Stimulated activated naive CD8-positive, alpha-beta T cell treated with anti-CD3 and anti-CD28 coated beads, Interleukin-15, amount 100 ng/mL, for 72 hours (primary cell): ENCODE measurements at regions not wholly inside any gene's neighbourhood (a gene's known extent, or its start where the extent isn't known, plus 50 kb on each side); places are given as distances from the start of the nearest gene placed in this dataset.
"Not testable (repeated sequence)": the region's sequence is repeated elsewhere in the genome, so short reads cannot be mapped to it uniquely, and the experiment has no call there.

ENCODE experiments used
- ATAC-seq: fragments of 150-1000 bp; cut with Tn5 transposase; 2 replicates; pipeline ENCODE4 v1.10.0; 2021; ENCODE audit warnings: mild to moderate bottlenecking, moderate library complexity
- DNase-seq, 2 donors: peaks; one replicate each; pipeline ENCODE4 v3.0.0; 2021 to 2022
- H3K27ac Mint-ChIP-seq, 2 donors: one replicate each; pipeline ENCODE4 v1.8.0; 2022; ENCODE audit warnings: mild to moderate bottlenecking in 2 of 2, mixed read lengths in 2 of 2, moderate library complexity in 2 of 2
- H3K27me3 Mint-ChIP-seq: one replicate; pipeline ENCODE4 v1.8.0; 2022; ENCODE audit warnings: mixed read lengths
- H3K4me1 Mint-ChIP-seq: one replicate; pipeline ENCODE4 v1.8.0; 2022; ENCODE audit warnings: mild to moderate bottlenecking, mixed read lengths
- H3K4me3 Mint-ChIP-seq, 2 donors: one replicate each; pipeline ENCODE4 v1.8.0; 2022; ENCODE audit warnings: mild to moderate bottlenecking in 2 of 2, mixed read lengths in 2 of 2, moderate library complexity in 1 of 2
- H3K9me3 Mint-ChIP-seq, 2 donors: one replicate each; pipeline ENCODE4 v1.8.0; 2022; ENCODE audit warnings: mixed read lengths in 2 of 2

DNA sequence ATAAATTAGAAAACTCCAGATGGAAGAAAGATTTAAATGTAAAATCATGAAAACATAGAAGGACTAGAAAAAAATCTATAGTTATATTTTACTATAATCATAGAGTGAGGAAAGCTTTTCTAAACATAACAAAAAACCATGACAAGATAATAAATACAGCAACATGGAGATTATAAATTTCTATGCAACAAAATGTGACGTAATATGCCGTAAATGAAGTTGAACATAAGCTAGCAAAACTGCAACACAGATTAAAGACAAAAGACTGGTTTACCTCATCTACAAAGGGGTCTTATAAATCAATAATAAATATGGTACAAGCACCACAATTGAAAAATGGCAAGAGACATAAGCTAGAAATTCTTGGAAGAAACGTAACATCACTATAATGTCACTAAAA, 140.4 kb downstream of the C4orf33 start:
- DNase-seq: no peak
- no peak overlapping the region for H3K27ac Mint-ChIP-seq
- no peaks in the 10 kb centered on the region for H3K4me1 Mint-ChIP-seq
- no peaks in the 10 kb centered on the region for H3K9me3 Mint-ChIP-seq
- peaks cover 32% of the 10 kb centered on the region for H3K27me3 Mint-ChIP-seq
- H3K4me3 Mint-ChIP-seq: no peak overlapping the region
- no peak for ATAC-seq

DNA sequence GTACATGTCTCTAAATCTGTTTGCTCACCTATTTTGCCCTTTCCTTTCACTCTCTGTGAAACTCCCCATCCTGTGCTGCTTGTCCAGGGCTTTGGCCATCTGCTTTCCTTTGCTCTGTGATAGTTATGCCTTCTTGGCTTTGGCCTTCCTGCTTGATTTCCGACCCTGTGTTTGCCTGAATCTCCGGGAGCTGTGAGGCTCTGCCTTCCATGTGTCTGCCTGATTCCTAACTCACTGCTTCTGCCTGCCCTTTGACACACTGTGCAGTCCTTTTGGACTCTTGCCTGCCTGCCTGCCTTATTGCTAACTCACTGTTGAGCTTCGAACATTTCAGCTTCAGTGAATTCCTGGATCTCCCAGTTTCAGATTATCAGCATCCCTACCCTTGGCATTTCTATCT, 143.1 kb downstream of the C4orf33 start:
- Mint-ChIP-seq H3K4me1 (no peaks in the 10 kb centered on the region), H3K27ac (no peak overlapping the region), H3K27me3 (peaks cover 23% of the 10 kb centered on the region), H3K4me3 (no peak overlapping the region), H3K9me3 (no peaks in the 10 kb centered on the region)
- no peak for DNase-seq
- ATAC-seq: no peak

GRCh38 chr4:129240816-129241215, 144.9 kb downstream of the C4orf33 start:
- Mint-ChIP-seq H3K4me1 (no peaks in the 10 kb centered on the region), H3K27me3 (peaks cover 21% of the 10 kb centered on the region), H3K4me3 (no peak overlapping the region), H3K9me3 (no peaks in the 10 kb centered on the region), H3K27ac (no peak overlapping the region)
- ATAC-seq (no peak), DNase-seq (no peak)

- H3K4me1 Mint-ChIP-seq: no peaks in the 10 kb centered on the region
- ATAC-seq: no peak
- no peaks in the 10 kb centered on the region for H3K9me3 Mint-ChIP-seq
- DNase-seq: no peak
- H3K4me3 Mint-ChIP-seq: no peak overlapping the region
- H3K27ac Mint-ChIP-seq: no peak overlapping the region
- H3K27me3 Mint-ChIP-seq: peaks cover 13% of the 10 kb centered on the region
Observed at GRCh38 chr4:129246145-129246544, 150.2 kb downstream of the C4orf33 start.

- no peak overlapping the region for H3K27ac Mint-ChIP-seq
- no peaks in the 10 kb centered on the region for H3K4me1 Mint-ChIP-seq
- peaks cover 22% of the 10 kb centered on the region for H3K27me3 Mint-ChIP-seq
- ATAC-seq (no peak), DNase-seq (no peak)
- no peak overlapping the region for H3K4me3 Mint-ChIP-seq
- no peaks in the 10 kb centered on the region for H3K9me3 Mint-ChIP-seq
Observed at GRCh38 chr4:129246910-129247461, 151.0 kb downstream of the C4orf33 start.

- no peak overlapping the region for H3K4me3 Mint-ChIP-seq
- no peaks in the 10 kb centered on the region for H3K4me1 Mint-ChIP-seq
- no peak for DNase-seq
- no peak for ATAC-seq
- H3K9me3 Mint-ChIP-seq: no peaks in the 10 kb centered on the region
- no peak overlapping the region for H3K27ac Mint-ChIP-seq
- peaks cover 24% of the 10 kb centered on the region for H3K27me3 Mint-ChIP-seq
Observed at GRCh38 chr4:129248621-129249020, 152.7 kb downstream of the C4orf33 start.

- Mint-ChIP-seq H3K27me3 (peaks cover 16% of the 10 kb centered on the region), H3K27ac (no peak overlapping the region), H3K9me3 (no peaks in the 10 kb centered on the region), H3K4me1 (no peaks in the 10 kb centered on the region), H3K4me3 (no peak overlapping the region)
- no peak for ATAC-seq
- DNase-seq: no peak
Observed at GRCh38 chr4:129254126-129254525, 158.2 kb downstream of the C4orf33 start.

GRCh38 chr4:129254526-129254925, 158.6 kb downstream of the C4orf33 start:
- H3K27ac Mint-ChIP-seq: no peak overlapping the region
- H3K9me3 Mint-ChIP-seq: no peaks in the 10 kb centered on the region
- DNase-seq: no peak
- no peak for ATAC-seq
- no peak overlapping the region for H3K4me3 Mint-ChIP-seq
- H3K27me3 Mint-ChIP-seq: peaks cover 16% of the 10 kb centered on the region
- H3K4me1 Mint-ChIP-seq: no peaks in the 10 kb centered on the region

DNA sequence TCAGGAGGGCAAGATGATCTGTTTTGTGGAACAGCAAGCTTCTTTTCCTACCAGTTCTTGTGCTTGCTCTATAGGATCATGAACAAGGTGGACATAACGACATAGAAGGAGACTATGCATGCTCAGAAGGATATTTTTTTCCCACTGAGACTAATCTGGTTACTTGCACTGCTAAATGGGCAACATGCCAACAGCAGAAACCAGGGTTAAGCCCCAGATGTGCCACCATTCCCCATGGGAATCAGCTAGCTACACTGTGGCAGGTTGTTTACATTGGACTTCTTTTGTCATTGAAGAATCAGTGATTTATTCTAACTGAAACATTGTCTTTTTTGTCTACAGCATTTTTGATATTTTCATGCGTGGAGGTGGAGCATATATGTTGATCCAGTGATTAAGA, 165.6 kb downstream of the C4orf33 start:
- Mint-ChIP-seq H3K4me1 (peaks cover 14% of the 10 kb centered on the region), H3K4me3 (no peak overlapping the region), H3K27me3 (peaks cover 13% of the 10 kb centered on the region), H3K9me3 (no peaks in the 10 kb centered on the region), H3K27ac (no peak overlapping the region)
- ATAC-seq (no peak), DNase-seq (no peak)

GRCh38 chr4:129264008-129264657, 168.2 kb downstream of the C4orf33 start:
- peaks cover 14% of the 10 kb centered on the region for H3K4me1 Mint-ChIP-seq
- ATAC-seq (peak; percentile 72), DNase-seq (no peak)
- H3K27me3 Mint-ChIP-seq: peaks cover 21% of the 10 kb centered on the region
- H3K4me3 Mint-ChIP-seq: no peak overlapping the region
- H3K27ac Mint-ChIP-seq: no peak overlapping the region
- no peaks in the 10 kb centered on the region for H3K9me3 Mint-ChIP-seq

DNA sequence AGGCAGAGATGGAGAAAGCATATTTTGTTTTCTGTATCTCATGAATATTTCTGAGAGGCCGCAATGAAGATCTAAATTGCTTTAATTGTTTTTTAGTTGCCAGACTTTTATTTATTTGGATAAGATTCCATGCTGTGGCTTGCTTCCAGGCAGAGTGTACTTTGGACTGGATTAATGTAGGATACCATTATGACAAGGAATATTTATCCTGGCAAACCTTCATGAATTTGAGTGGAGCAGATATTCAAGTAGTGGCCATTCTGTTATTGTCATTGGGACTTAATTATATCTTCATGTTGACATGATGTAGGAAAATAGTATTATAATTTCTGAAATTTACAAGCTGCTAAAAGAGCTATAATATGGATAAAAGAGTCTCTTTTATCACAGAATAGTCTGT, 182.9 kb downstream of the C4orf33 start:
- Mint-ChIP-seq H3K4me3 (no peak overlapping the region), H3K9me3 (no peaks in the 10 kb centered on the region), H3K27me3 (no peaks in the 10 kb centered on the region), H3K27ac (no peak overlapping the region), H3K4me1 (no peaks in the 10 kb centered on the region)
- ATAC-seq (no peak), DNase-seq (no peak)

DNA sequence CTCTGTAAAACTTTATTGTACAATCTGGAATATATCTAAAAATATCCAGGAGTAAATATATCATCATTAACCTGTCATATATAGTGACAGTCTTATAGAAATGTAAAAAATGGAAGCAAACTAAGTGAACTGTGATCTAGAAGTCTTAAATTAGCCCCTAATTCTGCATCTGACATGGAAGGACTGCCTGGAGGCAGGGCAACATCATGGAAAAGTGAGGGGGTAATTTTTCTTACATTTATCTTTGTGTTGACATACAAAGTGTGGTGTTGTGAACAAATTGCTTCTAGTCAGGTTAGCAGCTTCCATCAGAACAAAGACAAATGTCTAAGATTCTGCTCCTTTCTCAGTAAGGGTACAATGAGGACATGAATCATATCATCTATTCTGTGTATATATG, 186.3 kb downstream of the C4orf33 start:
- no peaks in the 10 kb centered on the region for H3K4me1 Mint-ChIP-seq
- ATAC-seq (no peak), DNase-seq (no peak)
- H3K27ac Mint-ChIP-seq: no peak overlapping the region
- no peak overlapping the region for H3K4me3 Mint-ChIP-seq
- H3K27me3 Mint-ChIP-seq: no peaks in the 10 kb centered on the region
- no peaks in the 10 kb centered on the region for H3K9me3 Mint-ChIP-seq

DNA sequence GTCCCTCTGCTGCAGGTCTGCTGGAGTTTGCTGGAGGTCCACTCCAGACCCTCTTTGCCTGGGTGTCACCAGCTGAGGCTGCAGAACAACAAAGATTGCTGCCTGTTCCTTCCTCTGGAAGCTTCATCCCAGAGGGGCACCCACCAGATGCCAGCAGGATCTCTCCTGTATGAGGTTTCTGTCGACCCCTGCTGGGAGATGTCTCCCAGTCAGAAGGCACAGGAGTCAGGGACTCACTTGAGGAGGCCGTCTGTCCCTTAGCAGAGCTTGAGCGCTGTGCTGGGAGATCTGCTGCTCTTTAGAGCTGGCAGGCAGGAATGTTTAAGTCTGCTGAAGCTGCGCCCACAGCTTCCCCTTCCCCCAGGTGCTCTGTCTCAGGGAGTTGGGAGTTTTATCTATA, 196.2 kb downstream of the C4orf33 start:
- peaks cover 0 to 17% of the 10 kb centered on the region in 2 donors for H3K9me3 Mint-ChIP-seq
- H3K27ac Mint-ChIP-seq, H3K4me1 Mint-ChIP-seq, DNase-seq, ATAC-seq, H3K4me3 Mint-ChIP-seq: not testable (repeated sequence)
- peaks cover 22% of the 10 kb centered on the region for H3K27me3 Mint-ChIP-seq

DNA sequence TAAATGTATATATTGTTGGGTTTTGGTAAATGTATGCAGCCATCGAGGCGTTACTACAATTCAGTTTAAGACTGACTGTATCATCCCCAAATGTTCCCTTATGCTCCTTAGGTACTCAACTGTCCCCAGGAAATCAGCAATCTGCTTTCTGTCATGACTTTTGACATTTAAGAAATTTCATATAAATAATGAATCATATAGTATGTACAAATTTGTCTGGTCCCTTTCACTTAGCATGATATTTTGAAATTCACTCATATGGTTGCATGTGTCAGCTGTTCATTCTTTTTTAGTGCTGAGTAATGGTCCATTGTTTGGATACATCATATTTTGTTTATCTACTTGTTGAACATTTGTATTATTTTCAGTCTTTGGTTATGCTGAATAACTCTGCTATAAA, 218.8 kb downstream of the C4orf33 start:
- DNase-seq (no peak), ATAC-seq (no peak)
- Mint-ChIP-seq H3K9me3 (no peaks in the 10 kb centered on the region), H3K4me3 (no peak overlapping the region), H3K4me1 (no peaks in the 10 kb centered on the region), H3K27me3 (no peaks in the 10 kb centered on the region), H3K27ac (no peak overlapping the region)

- H3K27ac Mint-ChIP-seq: no peak overlapping the region
- peaks cover 38% of the 10 kb centered on the region for H3K27me3 Mint-ChIP-seq
Observed at GRCh38 chr4:129322920-129323319, 227.0 kb downstream of the C4orf33 start.

DNA sequence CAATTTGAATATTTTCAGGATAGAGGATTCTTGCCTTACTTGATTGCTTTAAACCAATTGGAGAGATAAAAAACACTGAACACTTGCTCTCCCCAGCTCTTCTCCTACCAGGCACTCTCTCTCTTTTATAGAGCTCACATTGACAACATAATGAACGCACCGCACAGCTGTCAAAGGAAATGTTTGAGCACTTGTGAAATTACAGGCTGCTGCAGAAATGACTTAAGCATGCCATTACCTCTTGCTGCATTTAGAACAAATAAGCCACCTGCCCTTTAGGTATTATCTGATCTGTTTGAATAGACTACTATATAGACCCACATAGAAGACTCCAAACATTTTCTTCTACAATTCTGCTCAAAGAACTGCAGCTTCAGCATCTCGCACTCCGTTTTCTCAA, 227.7 kb downstream of the C4orf33 start:
- Mint-ChIP-seq H3K4me3 (no peak overlapping the region), H3K4me1 (no peaks in the 10 kb centered on the region), H3K27ac (no peak overlapping the region), H3K9me3 (no peaks in the 10 kb centered on the region), H3K27me3 (peaks cover 38% of the 10 kb centered on the region)
- DNase-seq (no peak), ATAC-seq (no peak)

More at GRCh38 chr4:129322920-129323319, 227.0 kb downstream of the C4orf33 start:
- ATAC-seq (no peak), DNase-seq (no peak)
- Mint-ChIP-seq H3K9me3 (no peaks in the 10 kb centered on the region), H3K4me1 (no peaks in the 10 kb centered on the region), H3K4me3 (no peak overlapping the region)
